ENCODE measurements at regions not wholly inside any gene's neighbourhood (a gene's known extent, or its start where the extent isn't known, plus 50 kb on each side); places are given as distances from the start of the nearest gene placed in this dataset.
A peak's percentile ranks its signal among the peaks of the same experiment; 100 is the strongest.

- TF ChIP-seq POLR2AphosphoS5 (IDR thresholded peaks at IDR 0.05; ENCODE audit: low read depth, low read length) (no peak), POLR2A (IDR thresholded peaks at IDR 0.05; ENCODE audit: low read depth, low read length) (no peak), TAF1 (IDR thresholded peaks at IDR 0.05; ENCODE audit: borderline replicate concordance, low read depth, low read length) (no peak)
- FAIRE-seq (peak; percentile 21), DNase-seq (ENCODE audit: insufficient read length) (no peak)
Measured at GRCh38 chr1:221509575-221510355, 232.1 kb downstream of the DUSP10 start.

- no peak for TF ChIP-seq POLR2AphosphoS5 (IDR thresholded peaks at IDR 0.05; ENCODE audit: low read depth, low read length)
- no peak for TF ChIP-seq TAF1 (IDR thresholded peaks at IDR 0.05; ENCODE audit: borderline replicate concordance, low read depth, low read length)
- no peak for TF ChIP-seq POLR2A (IDR thresholded peaks at IDR 0.05; ENCODE audit: low read depth, low read length)
- DNase-seq (ENCODE audit: insufficient read length) (no peak), FAIRE-seq (no peak)
Measured at GRCh38 chr1:221510793-221511503, 230.9 kb downstream of the DUSP10 start.

- FAIRE-seq (no peak), DNase-seq (ENCODE audit: insufficient read length) (no peak)
- TF ChIP-seq POLR2AphosphoS5 (IDR thresholded peaks at IDR 0.05; ENCODE audit: low read depth, low read length) (no peak), TAF1 (IDR thresholded peaks at IDR 0.05; ENCODE audit: borderline replicate concordance, low read depth, low read length) (no peak), POLR2A (IDR thresholded peaks at IDR 0.05; ENCODE audit: low read depth, low read length) (no peak)
Measured at GRCh38 chr1:221511797-221512196, 230.1 kb downstream of the DUSP10 start.

GRCh38 chr1:221514806-221515205, 227.1 kb downstream of the DUSP10 start:
- DNase-seq (ENCODE audit: insufficient read length) (no peak), FAIRE-seq (no peak)
- TF ChIP-seq POLR2AphosphoS5 (IDR thresholded peaks at IDR 0.05; ENCODE audit: low read depth, low read length) (no peak), TAF1 (IDR thresholded peaks at IDR 0.05; ENCODE audit: borderline replicate concordance, low read depth, low read length) (no peak), POLR2A (IDR thresholded peaks at IDR 0.05; ENCODE audit: low read depth, low read length) (no peak)

GRCh38 chr1:221515496-221515895, 226.4 kb downstream of the DUSP10 start:
- TF ChIP-seq POLR2A (IDR thresholded peaks at IDR 0.05; ENCODE audit: low read depth, low read length), result no peak
- TF ChIP-seq POLR2AphosphoS5 (IDR thresholded peaks at IDR 0.05; ENCODE audit: low read depth, low read length), result no peak
- TF ChIP-seq TAF1 (IDR thresholded peaks at IDR 0.05; ENCODE audit: borderline replicate concordance, low read depth, low read length), result no peak
- no peak for DNase-seq (ENCODE audit: insufficient read length)
- no peak for FAIRE-seq

GRCh38 chr1:221517961-221518360, 223.9 kb downstream of the DUSP10 start:
- FAIRE-seq (no peak), DNase-seq (ENCODE audit: insufficient read length) (no peak)
- TF ChIP-seq TAF1 (IDR thresholded peaks at IDR 0.05; ENCODE audit: borderline replicate concordance, low read depth, low read length) (no peak), POLR2A (IDR thresholded peaks at IDR 0.05; ENCODE audit: low read depth, low read length) (no peak), POLR2AphosphoS5 (IDR thresholded peaks at IDR 0.05; ENCODE audit: low read depth, low read length) (no peak)

- TF ChIP-seq POLR2A (IDR thresholded peaks at IDR 0.05; ENCODE audit: low read depth, low read length) (no peak), TAF1 (IDR thresholded peaks at IDR 0.05; ENCODE audit: borderline replicate concordance, low read depth, low read length) (no peak), POLR2AphosphoS5 (IDR thresholded peaks at IDR 0.05; ENCODE audit: low read depth, low read length) (no peak)
- DNase-seq (ENCODE audit: insufficient read length) (no peak), FAIRE-seq (no peak)
Measured at GRCh38 chr1:221520250-221520649, 221.6 kb downstream of the DUSP10 start.

GRCh38 chr1:221521686-221522085, 220.2 kb downstream of the DUSP10 start:
- DNase-seq (ENCODE audit: insufficient read length) (no peak), FAIRE-seq (peak; percentile 75)
- TF ChIP-seq POLR2A (IDR thresholded peaks at IDR 0.05; ENCODE audit: low read depth, low read length) (no peak), POLR2AphosphoS5 (IDR thresholded peaks at IDR 0.05; ENCODE audit: low read depth, low read length) (no peak), TAF1 (IDR thresholded peaks at IDR 0.05; ENCODE audit: borderline replicate concordance, low read depth, low read length) (no peak)

GRCh38 chr1:221522529-221522940, 219.4 kb downstream of the DUSP10 start:
- TF ChIP-seq TAF1 (IDR thresholded peaks at IDR 0.05; ENCODE audit: borderline replicate concordance, low read depth, low read length), result no peak
- TF ChIP-seq POLR2AphosphoS5 (IDR thresholded peaks at IDR 0.05; ENCODE audit: low read depth, low read length), result no peak
- no peak for TF ChIP-seq POLR2A (IDR thresholded peaks at IDR 0.05; ENCODE audit: low read depth, low read length)
- FAIRE-seq (no peak), DNase-seq (ENCODE audit: insufficient read length) (no peak)

- no peak for TF ChIP-seq TAF1 (IDR thresholded peaks at IDR 0.05; ENCODE audit: borderline replicate concordance, low read depth, low read length)
- no peak for TF ChIP-seq POLR2A (IDR thresholded peaks at IDR 0.05; ENCODE audit: low read depth, low read length)
- DNase-seq (ENCODE audit: insufficient read length) (no peak), FAIRE-seq (no peak)
Measured at GRCh38 chr1:221525749-221526148, 216.1 kb downstream of the DUSP10 start.

- no peak for DNase-seq (ENCODE audit: insufficient read length)
- FAIRE-seq, result no peak
- TF ChIP-seq POLR2A (IDR thresholded peaks at IDR 0.05; ENCODE audit: low read depth, low read length) (no peak), POLR2AphosphoS5 (IDR thresholded peaks at IDR 0.05; ENCODE audit: low read depth, low read length) (no peak)
Measured at GRCh38 chr1:221527302-221527701, 214.6 kb downstream of the DUSP10 start.
